K562 (cell line): ENCODE measurements at regions not wholly inside any gene's neighbourhood (a gene's known extent, or its start where the extent isn't known, plus 50 kb on each side); places are given as distances from the start of the nearest gene placed in this dataset.

Experiments used
- ATAC-seq: fragments of 200-7000 bp; cut with Tn5 transposase; 3 replicates; pipeline ENCODE4 v1.9.1; 2020; ENCODE audit warnings: moderate library complexity
- BruUV-seq: library from RNA; stranded (reverse); fragments of 400-500 nt; replicated peaks from 2 replicates; lab custom pipeline; 2021; lab: Mats Ljungman, UMichigan
- CTCF ChIA-PET: fragments of 300-600 bp; formaldehyde crosslinking; extraction: SDS; loops from one replicate; lab custom pipeline; 2021; ENCODE audit warnings: low intra/inter-chr PET ratio; lab: Yijun Ruan, JAX
- POLR2A ChIA-PET: fragments of 300-600, 350-650 bp; sonication (Branson Sonifier 250); formaldehyde crosslinking; extraction: SDS; loops from one replicate; lab custom pipeline; 2021; ENCODE audit warnings: antibody characterized with exemption, inconsistent platforms; lab: Yijun Ruan, JAX
- DNase-seq, 4 experiments: peaks; one replicate each; pipeline versions ENCODE4 v3.0.0 to v3.0.0-alpha.2; 2011 to 2018; ENCODE audit warnings: low spot score in 3 of 4, mixed read lengths in 3 of 4; ENCODE audit errors: extremely low read depth in 1 of 4
- FAIRE-seq: peaks from 2 replicates; lab custom pipeline; 2011; peaks lifted over from hg19 to GRCh38; lab: Jason Lieb, UNC
- H2AFZ ChIP-seq: 2 replicates; pipeline ENCODE4 v1.6.0; 2011; ENCODE audit warnings: low read depth, low read length, control low read depth, inconsistent platforms
- H3K27ac ChIP-seq: fragments of 200-600 bp; 3 replicates; pipeline ENCODE4 v1.8.0; 2011; ENCODE audit warnings: low read depth, mild to moderate bottlenecking, control low read depth, inconsistent platforms, low read length, moderate library complexity, mixed read lengths; ENCODE audit errors: extremely low read depth
- H3K27me3 ChIP-seq, 2 experiments: fragments of 300-600 bp in 1 of 2; 2 replicates in 1 of 2; 3 replicates in 1 of 2; pipeline versions ENCODE4 v1.6.0 to v1.8.0; 2011; ENCODE audit warnings: inconsistent platforms in 2 of 2, low read length in 2 of 2, mild to moderate bottlenecking in 1 of 2, mixed read lengths in 1 of 2, moderate library complexity in 1 of 2; ENCODE audit not compliant: control insufficient read depth in 2 of 2, insufficient read depth in 2 of 2
- H3K36me3 ChIP-seq: fragments of 300-600 bp; 3 replicates; pipeline ENCODE4 v1.8.0; 2011; ENCODE audit warnings: mild to moderate bottlenecking, low read length, inconsistent platforms; ENCODE audit not compliant: control insufficient read depth, insufficient read depth
- H3K4me1 ChIP-seq, 2 experiments: fragments of 200-600 bp in 1 of 2; replicated peaks in 1 of 2; 2 replicates in 1 of 2; 3 replicates in 1 of 2; pipeline versions ENCODE4 v1.5.1 to v1.8.0; 2011; ENCODE audit warnings: inconsistent platforms in 2 of 2, low read length in 2 of 2, mild to moderate bottlenecking in 1 of 2, mixed read lengths in 1 of 2, moderate library complexity in 1 of 2; ENCODE audit not compliant: control insufficient read depth in 2 of 2, insufficient read depth in 2 of 2
- H3K4me2 ChIP-seq: 2 replicates; pipeline ENCODE4 v1.6.1; 2011; ENCODE audit warnings: low read length, control low read depth, inconsistent platforms, mixed read lengths; ENCODE audit not compliant: insufficient read depth
- H3K4me3 ChIP-seq: fragments of 200-600 bp; sonication (generic), shearing (Covaris generic); 2 replicates; pipeline ENCODE4 v1.5.1; 2016; ENCODE audit warnings: control low read depth, inconsistent platforms
- H3K79me2 ChIP-seq: fragments of 200-600 bp; 3 replicates; pipeline ENCODE4 v1.8.0; 2011; ENCODE audit warnings: low read length, inconsistent platforms; ENCODE audit not compliant: control insufficient read depth, insufficient read depth
- H3K9ac ChIP-seq, 2 experiments: 2 replicates each; pipeline versions ENCODE4 v1.6.0 to v1.6.1; 2011; ENCODE audit warnings: low read depth in 2 of 2, low read length in 2 of 2, control low read depth in 1 of 2, inconsistent platforms in 1 of 2, mild to moderate bottlenecking in 1 of 2, mixed read lengths in 1 of 2; ENCODE audit not compliant: insufficient read depth in 1 of 2
- H3K9me1 ChIP-seq: one replicate; pipeline ENCODE4 v1.6.0; 2011; ENCODE audit warnings: inconsistent platforms, mild to moderate bottlenecking, low read length, moderate library complexity; ENCODE audit not compliant: control insufficient read depth, insufficient read depth
- H3K9me3 ChIP-seq: replicated peaks from 2 replicates; pipeline ENCODE4 v1.5.1; 2011; ENCODE audit warnings: low read depth, low read length, inconsistent platforms; ENCODE audit not compliant: control insufficient read depth, insufficient read depth
- H4K20me1 ChIP-seq: replicated peaks from 2 replicates; pipeline ENCODE4 v1.6.1; 2011; ENCODE audit warnings: low read length, inconsistent platforms, mixed read lengths; ENCODE audit not compliant: control insufficient read depth, insufficient read depth
- CEBPG ChIP-seq, 3 experiments: fragments of 200-800 bp in 1 of 3; sonication (Bioruptor generic) in 1 of 3; sonication (generic) in 1 of 3; formaldehyde crosslinking in 1 of 3; IDR thresholded peaks in 2 of 3; conservative IDR thresholded peaks in 1 of 3; 2 replicates each; pipeline versions ENCODE4 v1.6.1 to v1.8.0; 2016 to 2022; ENCODE audit warnings: missing compliant biosample characterization in 2 of 3, missing genetic modification characterization in 2 of 3, mild to moderate bottlenecking in 1 of 3, missing genetic modification reagents in 1 of 3
- COPS2 ChIP-seq: fragments of 450-650 bp; conservative IDR thresholded peaks from 2 replicates; pipeline ENCODE4 v1.6.1; 2016; ENCODE audit warnings: mild to moderate bottlenecking, moderate library complexity
- FOXP1 ChIP-seq: sonication (generic); formaldehyde crosslinking; IDR thresholded peaks from 2 replicates; pipeline ENCODE4 v1.8.0; 2022; ENCODE audit warnings: mild to moderate bottlenecking, missing genetic modification reagents
- FUS ChIP-seq: fragments of 200-400 bp; formaldehyde crosslinking; optimal IDR thresholded peaks from 2 replicates; pipeline ENCODE3; 2017; ENCODE audit warnings: low read depth, low read length
- HDAC1 ChIP-seq, 2 experiments: fragments of 450-650 bp; IDR thresholded peaks; 2 replicates each; pipeline ENCODE4 v1.6.1; 2016 to 2017; ENCODE audit warnings: inconsistent platforms in 1 of 2, mild to moderate bottlenecking in 1 of 2, moderate library complexity in 1 of 2
- NFIX ChIP-seq: fragments of 250-450 bp; sonication (Bioruptor Pico); IDR thresholded peaks from 2 replicates; pipeline ENCODE4 v1.4.0; 2020; ENCODE audit warnings: low read depth, mild to moderate bottlenecking, moderate library complexity
- POLR2A ChIP-seq: fragments of 450-650 bp; conservative IDR thresholded peaks from 2 replicates; pipeline ENCODE4 v1.6.1; 2016
- POLR2G ChIP-seq: fragments of 200-400 bp; formaldehyde crosslinking; IDR thresholded peaks from 2 replicates; pipeline ENCODE4 v1.6.1; 2017; ENCODE audit warnings: low read depth, mild to moderate bottlenecking, antibody characterized with exemption, low read length, moderate library complexity
- SAP30 ChIP-seq: fragments of 200-600 bp; sonication (generic); IDR thresholded peaks from 2 replicates; pipeline ENCODE4 v1.6.1; 2012; ENCODE audit warnings: borderline replicate concordance, low read depth, mild to moderate bottlenecking, moderate library complexity, low read length, control low read depth, inconsistent platforms; ENCODE audit not compliant: insufficient read depth, poor library complexity, severe bottlenecking
- SNAPC5 ChIP-seq: fragments of 250-450 bp; sonication (Bioruptor Pico); IDR thresholded peaks from 2 replicates; pipeline ENCODE4 v1.8.0; 2021; ENCODE audit warnings: moderate library complexity, mild to moderate bottlenecking, inconsistent platforms
- U2AF1 ChIP-seq: fragments of 200-400 bp; formaldehyde crosslinking; optimal IDR thresholded peaks from 2 replicates; pipeline ENCODE3; 2017; ENCODE audit warnings: mild to moderate bottlenecking, low read depth, low read length, moderate library complexity
- USF1 ChIP-seq: sonication (generic); formaldehyde crosslinking; IDR thresholded peaks from 2 replicates; pipeline ENCODE4 v1.9.0; 2022; ENCODE audit warnings: mild to moderate bottlenecking, missing genetic modification reagents
- ZBTB8A ChIP-seq: fragments of 450-650 bp; IDR thresholded peaks from 2 replicates; pipeline ENCODE4 v1.6.1; 2018; ENCODE audit warnings: mild to moderate bottlenecking, moderate library complexity; ENCODE audit not compliant: partially characterized antibody
- ZEB2 ChIP-seq: fragments of 450-650 bp; IDR thresholded peaks from 2 replicates; pipeline ENCODE4 v1.6.1; 2016
- ZKSCAN1 ChIP-seq: fragments of 150-350 bp; IDR thresholded peaks from 2 replicates; pipeline ENCODE4 v1.6.1; 2016; ENCODE audit warnings: low read depth, low read length
- ZNF165 ChIP-seq: fragments of 250-450 bp; sonication (Bioruptor Pico); IDR thresholded peaks from 2 replicates; pipeline ENCODE4 v1.4.0; 2020; ENCODE audit warnings: borderline replicate concordance
- WGBS: fragments of 100-300 bp; shearing (Covaris generic); methylation state at CpG from one replicate; pipeline ENCODE4 v1.1.6; 2016; ENCODE audit warnings: low coverage, mixed read lengths; ENCODE audit not compliant: insufficient coverage; ENCODE audit errors: missing lambda C conversion rate; 5-methylcytosine and 5-hydroxymethylcytosine counted together
- in situ Hi-C: fragments of 300-500 bp; cut with MboI; formaldehyde crosslinking; loops from 4 replicates; pipeline ENCODE4 v1.15.0; 2018; ENCODE audit warnings: inconsistent platforms, mixed read lengths
- intact Hi-C: fragments of 100-400 bp; cut with micrococcal nuclease; formaldehyde crosslinking; loops from 2 replicates; pipeline ENCODE4 v1.14.2; 2022
- TF ChIP-seq, protein P1 (sequence below): fragments of 200-800 bp; sonication (Bioruptor generic); IDR thresholded peaks from 2 replicates; pipeline ENCODE4 v1.6.1; 2017; ENCODE audit warnings: missing genetic modification characterization, missing compliant biosample characterization

GRCh38 chr17:70484050-70484449 lies 314.7 kb downstream of the KCNJ2 start (continued):
- no peak for TF ChIP-seq FOXP1 (CRISPR knock-in tag)
- TF ChIP-seq ZBTB8A = no peak
- TF ChIP-seq USF1 = no peak
- TF ChIP-seq U2AF1 = no peak

DNA sequence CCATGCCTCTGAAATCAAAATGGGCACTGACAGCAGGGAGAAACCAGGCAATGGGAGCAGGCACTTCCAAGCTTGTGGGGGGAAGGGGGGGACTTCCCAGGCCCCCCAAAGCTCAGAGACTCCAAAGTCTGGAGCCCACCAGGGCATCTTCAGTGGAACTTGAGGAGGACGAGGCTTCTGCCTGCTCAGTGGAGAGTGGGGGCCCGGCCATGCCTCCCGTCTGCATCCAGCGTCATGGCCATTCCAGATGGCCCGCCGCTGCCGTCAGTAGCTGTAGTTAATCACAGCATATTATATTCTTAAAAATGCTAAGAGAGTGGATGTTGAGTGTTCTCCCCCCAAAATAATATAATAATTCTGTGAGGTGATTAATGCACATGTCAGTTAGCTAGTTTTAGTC lies 315.2 kb downstream of the KCNJ2 start:
- in situ Hi-C loops = no loop called here

More for the DNA sequence above, 315.2 kb downstream of the KCNJ2 start:
- FAIRE-seq (no peak), ATAC-seq (no peak), DNase-seq (no peak)
- H3K4me1 ChIP-seq = no peaks in the 10 kb centered on the region
- POLR2A ChIA-PET = no interaction called here
- BruUV-seq = no TSS peak
- no peaks in the 10 kb centered on the region for H3K79me2 ChIP-seq
- H3K27me3 ChIP-seq = no peaks in the 10 kb centered on the region
- H3K4me3 ChIP-seq = no peak overlapping the region
- H3K9ac ChIP-seq = no peak overlapping the region
- no peaks in the 10 kb centered on the region for H3K9me3 ChIP-seq
- intact Hi-C loops = no loop called here
- H3K36me3 ChIP-seq = no peaks in the 10 kb centered on the region
- CTCF ChIA-PET = no interaction called here
- H3K9me1 ChIP-seq = no peaks in the 10 kb centered on the region
- no peak overlapping the region for H2AFZ ChIP-seq
- H3K27ac ChIP-seq = no peak overlapping the region
- 4% methylated on average over 7 of the region's 7 CpGs for WGBS
- no peaks in the 10 kb centered on the region for H4K20me1 ChIP-seq
- H3K4me2 ChIP-seq = no peak overlapping the region
- no peak for TF ChIP-seq HDAC1 (IDR thresholded peaks at IDR 0.05)
- TF ChIP-seq, protein P1, sequence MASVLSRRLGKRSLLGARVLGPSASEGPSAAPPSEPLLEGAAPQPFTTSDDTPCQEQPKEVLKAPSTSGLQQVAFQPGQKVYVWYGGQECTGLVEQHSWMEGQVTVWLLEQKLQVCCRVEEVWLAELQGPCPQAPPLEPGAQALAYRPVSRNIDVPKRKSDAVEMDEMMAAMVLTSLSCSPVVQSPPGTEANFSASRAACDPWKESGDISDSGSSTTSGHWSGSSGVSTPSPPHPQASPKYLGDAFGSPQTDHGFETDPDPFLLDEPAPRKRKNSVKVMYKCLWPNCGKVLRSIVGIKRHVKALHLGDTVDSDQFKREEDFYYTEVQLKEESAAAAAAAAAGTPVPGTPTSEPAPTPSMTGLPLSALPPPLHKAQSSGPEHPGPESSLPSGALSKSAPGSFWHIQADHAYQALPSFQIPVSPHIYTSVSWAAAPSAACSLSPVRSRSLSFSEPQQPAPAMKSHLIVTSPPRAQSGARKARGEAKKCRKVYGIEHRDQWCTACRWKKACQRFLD (CRISPR knock-in tag) = no peak
- TF ChIP-seq SNAPC5 (CRISPR knock-in tag) = no peak
- TF ChIP-seq POLR2A = no peak
- TF ChIP-seq NFIX = no peak
- TF ChIP-seq CEBPG (CRISPR knock-in tag; IDR thresholded peaks at IDR 0.05) = no peak
- no peak for TF ChIP-seq CEBPG (tag; conservative IDR thresholded peaks at IDR 0.05 in 1 of 2, IDR thresholded peaks at IDR 0.05 in 1 of 2)
- no peak for TF ChIP-seq SAP30
- TF ChIP-seq ZKSCAN1 = no peak
- TF ChIP-seq ZNF165 = no peak
- TF ChIP-seq FUS = no peak
- TF ChIP-seq POLR2G = no peak
- TF ChIP-seq ZEB2 = no peak
- TF ChIP-seq COPS2 = no peak
- TF ChIP-seq, all 486 proteins: peak for 0
